PC-9 (cell line): ENCODE measurements at regions not wholly inside any gene's neighbourhood (a gene's known extent, or its start where the extent isn't known, plus 50 kb on each side); places are given as distances from the start of the nearest gene placed in this dataset.

Experiments
- BruUV-seq: library from RNA; stranded (reverse); fragments of 400-500 nt; replicated peaks from 2 replicates; lab custom pipeline; 2021; lab: Mats Ljungman, UMichigan
- CTCF ChIA-PET: fragments of 300-600 bp; sonication (Branson Sonifier 250); formaldehyde crosslinking; loops from one replicate; lab custom pipeline; 2022; ENCODE audit warnings: antibody characterized with exemption; lab: Charles Lee
- POLR2A ChIA-PET: fragments of 300-600 bp; sonication (Branson Sonifier 250); formaldehyde crosslinking; loops from one replicate; lab custom pipeline; 2022; ENCODE audit warnings: antibody characterized with exemption; ENCODE audit not compliant: unreplicated experiment; lab: Charles Lee
- DNase-seq, 2 experiments: peaks; one replicate each; pipeline versions ENCODE4 v3.0.0 to v3.0.0-alpha.2; 2015 to 2022; ENCODE audit warnings: mixed read lengths in 1 of 2
- H2AFZ ChIP-seq: fragments of 200-600 bp; sonication (generic); 2 replicates; pipeline ENCODE4 v1.8.1; 2017; ENCODE audit warnings: antibody characterized with exemption
- H3F3A ChIP-seq: fragments of 200-600 bp; sonication (generic); 2 replicates; pipeline ENCODE4 v1.8.1; 2017; ENCODE audit warnings: antibody characterized with exemption, mild to moderate bottlenecking, low read depth; ENCODE audit not compliant: insufficient read depth
- H3K27ac ChIP-seq: fragments of 200-600 bp; sonication (generic); 2 replicates; pipeline ENCODE4 v1.6.1; 2016; ENCODE audit warnings: mixed run types
- H3K27me3 ChIP-seq: fragments of 200-600 bp; sonication (generic); 2 replicates; pipeline ENCODE4 v1.6.1; 2016; ENCODE audit warnings: low read depth, mixed run types; ENCODE audit not compliant: insufficient read depth
- H3K36me3 ChIP-seq: fragments of 200-600 bp; sonication (generic); 2 replicates; pipeline ENCODE4 v1.6.1; 2016; ENCODE audit warnings: low read depth, mixed run types
- H3K4me1 ChIP-seq: fragments of 200-600 bp; sonication (generic); replicated peaks from 2 replicates; pipeline ENCODE4 v1.6.1; 2016; ENCODE audit warnings: mixed run types; ENCODE audit not compliant: insufficient read depth
- H3K4me2 ChIP-seq: fragments of 200-600 bp; sonication (generic); 2 replicates; pipeline ENCODE4 v1.6.1; 2017; ENCODE audit warnings: mixed run types
- H3K4me3 ChIP-seq: fragments of 200-600 bp; sonication (generic); 2 replicates; pipeline ENCODE4 v1.6.1; 2016; ENCODE audit warnings: mixed run types
- H3K79me2 ChIP-seq: fragments of 200-600 bp; sonication (generic); 2 replicates; pipeline ENCODE4 v1.6.1; 2017; ENCODE audit warnings: low read depth, mixed run types
- H3K9me2 ChIP-seq: fragments of 200-600 bp; sonication (generic); 2 replicates; pipeline ENCODE4 v1.8.1; 2017; ENCODE audit warnings: mild to moderate bottlenecking; ENCODE audit not compliant: insufficient read depth
- H3K9me3 ChIP-seq: fragments of 200-600 bp; sonication (generic); 2 replicates; pipeline ENCODE4 v1.8.1; 2016; ENCODE audit warnings: low read depth; ENCODE audit not compliant: insufficient read depth
- H4K20me1 ChIP-seq: fragments of 200-600 bp; sonication (generic); 2 replicates; pipeline ENCODE4 v1.8.1; 2017; ENCODE audit not compliant: insufficient read depth
- CTCF ChIP-seq: fragments of 200-600 bp; sonication (generic); conservative IDR thresholded peaks from 2 replicates; pipeline ENCODE4 v1.6.1; 2017; ENCODE audit warnings: mixed run types, antibody characterized with exemption, mild to moderate bottlenecking, moderate library complexity
- EZH2 ChIP-seq: fragments of 200-600 bp; sonication (generic); IDR thresholded peaks from 2 replicates; pipeline ENCODE4 v1.8.0; 2017; ENCODE audit warnings: antibody characterized with exemption, low read depth
- intact Hi-C: fragments of 100-400 bp; cut with micrococcal nuclease; formaldehyde crosslinking; loops from one replicate; pipeline ENCODE4 v1.10.0; 2022; ENCODE audit not compliant: unreplicated experiment

DNA sequence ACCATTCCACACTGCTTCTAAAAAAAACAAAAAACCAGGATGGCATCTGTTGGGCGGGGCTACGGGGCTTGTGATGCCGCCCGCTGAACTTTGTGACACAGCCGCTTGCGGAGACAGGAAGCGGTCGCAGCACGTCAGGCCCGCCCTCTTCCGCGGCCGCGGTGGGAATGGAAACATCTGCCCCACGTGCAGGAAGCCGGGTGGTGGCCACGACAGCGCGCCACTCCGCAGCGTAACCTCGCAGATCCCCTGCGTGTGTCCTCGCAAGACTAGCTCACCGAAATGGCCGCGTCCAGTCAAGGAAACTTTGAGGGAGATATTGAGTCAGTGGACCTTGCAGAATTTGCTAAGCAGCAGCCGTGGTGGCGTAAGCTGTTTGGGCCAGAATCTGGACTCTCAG, 168.5 kb downstream of the SUCLG1 start:
- H3F3A ChIP-seq, result no peaks in the 10 kb centered on the region
- H3K79me2 ChIP-seq, result no peaks in the 10 kb centered on the region
- no peaks in the 10 kb centered on the region for H3K27me3 ChIP-seq
- intact Hi-C loops, result no loop called here
- ChIA-PET POLR2A (no interaction called here), CTCF (no interaction called here)
- no TSS peak for BruUV-seq
- no peak overlapping the region for H3K4me2 ChIP-seq
- no peaks in the 10 kb centered on the region for H3K36me3 ChIP-seq
- no peak overlapping the region for H3K4me3 ChIP-seq
- H3K4me1 ChIP-seq, result no peaks in the 10 kb centered on the region
- TF ChIP-seq CTCF (no peak), EZH2 (no peak)
- no peaks in the 10 kb centered on the region for H3K9me2 ChIP-seq
- H2AFZ ChIP-seq, result no peak overlapping the region
- no peaks in the 10 kb centered on the region for H3K9me3 ChIP-seq
- no peaks in the 10 kb centered on the region for H4K20me1 ChIP-seq
- DNase-seq, result no peak
- H3K27ac ChIP-seq, result no peak overlapping the region

GRCh38 chr2:84288293-84288692, 170.8 kb downstream of the SUCLG1 start:
- Histone ChIP-seq H3K27me3 (no peaks in the 10 kb centered on the region), H3K9me2 (no peaks in the 10 kb centered on the region), H2AFZ (no peak overlapping the region), H3K9me3 (no peaks in the 10 kb centered on the region), H3K79me2 (no peaks in the 10 kb centered on the region), H3K27ac (no peak overlapping the region), H3K4me2 (no peak overlapping the region), H3K36me3 (no peaks in the 10 kb centered on the region), H3F3A (no peaks in the 10 kb centered on the region), H4K20me1 (no peaks in the 10 kb centered on the region), H3K4me1 (no peaks in the 10 kb centered on the region), H3K4me3 (no peak overlapping the region)
- no peak for DNase-seq
- BruUV-seq, result no TSS peak
- ChIA-PET CTCF (no interaction called here), POLR2A (interaction anchor here (0.7 kb wide), 1 partner anchor 633 kb away, joined by 10 read pairs; no protein-coding TSS in a partner anchor)
- intact Hi-C loops, result no loop called here
- TF ChIP-seq EZH2 (no peak), CTCF (no peak)

DNA sequence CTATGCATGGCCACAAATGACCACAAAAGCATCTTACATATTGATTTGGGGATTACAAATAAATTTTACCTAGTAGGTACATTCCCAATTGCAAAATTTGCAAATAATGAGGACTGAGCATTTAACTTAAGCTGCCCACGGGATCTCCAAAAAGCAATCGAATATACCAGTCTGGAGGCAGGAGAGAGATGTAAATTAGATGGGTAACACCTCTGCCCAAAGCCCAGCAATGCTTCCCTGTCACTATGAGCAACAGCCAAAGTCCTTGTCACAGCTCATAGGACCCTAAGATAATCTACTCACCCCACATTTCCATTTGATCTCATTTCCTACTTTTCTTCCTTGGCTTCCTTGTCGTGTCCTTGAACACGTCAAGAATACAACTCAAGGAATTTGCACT, 172.2 kb downstream of the SUCLG1 start:
- no peak overlapping the region for H3K27ac ChIP-seq
- no peak overlapping the region for H3K4me2 ChIP-seq
- no peaks in the 10 kb centered on the region for H3K9me3 ChIP-seq
- no peaks in the 10 kb centered on the region for H3K36me3 ChIP-seq
- no peaks in the 10 kb centered on the region for H3K9me2 ChIP-seq
- no peaks in the 10 kb centered on the region for H4K20me1 ChIP-seq
- intact Hi-C loops, result no loop called here
- TF ChIP-seq EZH2, result no peak
- no peak for TF ChIP-seq CTCF
- ChIA-PET POLR2A (no interaction called here), CTCF (no interaction called here)
- H3F3A ChIP-seq, result no peaks in the 10 kb centered on the region
- no peaks in the 10 kb centered on the region for H3K4me1 ChIP-seq
- no TSS peak for BruUV-seq
- H3K4me3 ChIP-seq, result no peak overlapping the region
- H2AFZ ChIP-seq, result no peak overlapping the region
- no peaks in the 10 kb centered on the region for H3K27me3 ChIP-seq
- no peaks in the 10 kb centered on the region for H3K79me2 ChIP-seq
- DNase-seq, result no peak
